Endothelial cell of umbilical vein (primary cell): ENCODE measurements at regions not wholly inside any gene's neighbourhood (a gene's known extent, or its start where the extent isn't known, plus 50 kb on each side); places are given as distances from the start of the nearest gene placed in this dataset.
"Not testable (repeated sequence)": the region's sequence is repeated elsewhere in the genome, so short reads cannot be mapped to it uniquely, and the experiment has no call there.

ENCODE experiments used
- BruUV-seq: library from RNA; stranded (reverse); fragments of 400-500 nt; replicated peaks from 2 replicates; lab custom pipeline; 2021; lab: Mats Ljungman, UMichigan
- CTCF ChIA-PET: fragments of 300-600, 350-600 bp; sonication (Branson Sonifier 250); formaldehyde crosslinking; loops from one replicate; lab custom pipeline; 2021; ENCODE audit warnings: antibody characterized with exemption, inconsistent platforms; lab: Charles Lee
- POLR2A ChIA-PET: fragments of 300-600, 350-600 bp; sonication (Branson Sonifier 250); formaldehyde crosslinking; loops from one replicate; lab custom pipeline; 2021; ENCODE audit warnings: antibody characterized with exemption, inconsistent platforms; lab: Charles Lee
- DNase-seq: peaks from one replicate; pipeline ENCODE4 v3.0.0-alpha.2; 2011; ENCODE audit warnings: low read depth, low spot score
- FAIRE-seq: peaks from 2 replicates; lab custom pipeline; 2011; peaks lifted over from hg19 to GRCh38; lab: Jason Lieb, UNC
- H2AFZ ChIP-seq: 2 replicates; pipeline ENCODE4 v1.6.0; 2012; ENCODE audit warnings: low read depth, low read length, control low read depth, inconsistent platforms
- H3K27ac ChIP-seq: 2 replicates; pipeline ENCODE4 v1.5.1; 2011; ENCODE audit warnings: low read depth, mild to moderate bottlenecking, control low read depth, low read length, moderate library complexity; ENCODE audit not compliant: insufficient read depth
- H3K27me3 ChIP-seq, 2 experiments: 2 replicates each; pipeline versions ENCODE4 v1.6.0 to v1.6.1; 2011; ENCODE audit warnings: low read length in 2 of 2, mixed read lengths in 1 of 2; ENCODE audit not compliant: control insufficient read depth in 2 of 2, insufficient read depth in 2 of 2
- H3K36me3 ChIP-seq, 2 experiments: 2 replicates in 1 of 2; 3 replicates in 1 of 2; pipeline ENCODE4 v1.5.1; 2011; ENCODE audit warnings: low read length in 2 of 2, mild to moderate bottlenecking in 1 of 2, moderate library complexity in 1 of 2; ENCODE audit not compliant: control insufficient read depth in 2 of 2, insufficient read depth in 2 of 2; ENCODE audit errors: extremely low read depth in 1 of 2
- H3K4me1 ChIP-seq: 3 replicates; pipeline ENCODE4 v1.5.1; 2011; ENCODE audit warnings: mild to moderate bottlenecking, low read length; ENCODE audit not compliant: control insufficient read depth, insufficient read depth; ENCODE audit errors: extremely low read depth
- H3K4me2 ChIP-seq: 2 replicates; pipeline ENCODE4 v1.6.1; 2011; ENCODE audit warnings: low read length, control low read depth, mixed read lengths; ENCODE audit not compliant: insufficient read depth
- H3K4me3 ChIP-seq, 3 experiments: fragments of 200-600 bp in 1 of 3; sonication (generic), shearing (Covaris generic) in 1 of 3; replicated peaks in 1 of 3; 2 replicates each; pipeline ENCODE4 v1.5.1; 2011 to 2016; ENCODE audit warnings: control low read depth in 3 of 3, low read length in 3 of 3, mild to moderate bottlenecking in 2 of 3, inconsistent platforms in 1 of 3, low read depth in 1 of 3, moderate library complexity in 1 of 3; ENCODE audit not compliant: insufficient read depth in 1 of 3
- H3K79me2 ChIP-seq: 2 replicates; pipeline ENCODE4 v1.6.0; 2012; ENCODE audit warnings: low read length, inconsistent platforms; ENCODE audit not compliant: control insufficient read depth, insufficient read depth
- H3K9ac ChIP-seq: replicated peaks from 2 replicates; pipeline ENCODE3; 2011; ENCODE audit warnings: low read length, control low read depth; ENCODE audit not compliant: insufficient read depth; ENCODE audit errors: extremely low read depth
- H3K9me1 ChIP-seq: replicated peaks from 3 replicates; pipeline ENCODE4 v1.6.0; 2011; ENCODE audit warnings: mild to moderate bottlenecking, low read length; ENCODE audit not compliant: control insufficient read depth, insufficient read depth; ENCODE audit errors: extremely low read depth
- H3K9me3 ChIP-seq: replicated peaks from 2 replicates; pipeline ENCODE4 v1.5.1; 2012; ENCODE audit warnings: low read length, inconsistent platforms; ENCODE audit not compliant: control insufficient read depth, insufficient read depth
- H4K20me1 ChIP-seq: replicated peaks from 2 replicates; pipeline ENCODE3; 2011; ENCODE audit warnings: mild to moderate bottlenecking, low read length; ENCODE audit not compliant: control insufficient read depth, insufficient read depth; ENCODE audit errors: extremely low read depth
- dilution Hi-C: fragments of 300-500 bp; cut with MboI; formaldehyde crosslinking; loops from one replicate; pipeline ENCODE4 v1.15.0; 2019; ENCODE audit warnings: low sequenced_read_pairs; ENCODE audit not compliant: extremely low pct_ligation_motif_present
- intact Hi-C: fragments of 100-400 bp; cut with micrococcal nuclease; formaldehyde crosslinking; loops from one replicate; pipeline ENCODE4 v1.10.0; 2022

- H3K9ac ChIP-seq, CTCF ChIA-PET, H3K27me3 ChIP-seq, H3K36me3 ChIP-seq, BruUV-seq, H3K27ac ChIP-seq, H3K4me3 ChIP-seq, DNase-seq, FAIRE-seq, H3K79me2 ChIP-seq, H4K20me1 ChIP-seq, POLR2A ChIA-PET, dilution Hi-C loops, H3K9me1 ChIP-seq, H2AFZ ChIP-seq, H3K9me3 ChIP-seq, H3K4me2 ChIP-seq, intact Hi-C loops, H3K4me1 ChIP-seq: not testable (repeated sequence)
These were observed 86.5 kb upstream of the ZNF658 start for GRCh38 chr9:66814038-66814437.

DNA sequence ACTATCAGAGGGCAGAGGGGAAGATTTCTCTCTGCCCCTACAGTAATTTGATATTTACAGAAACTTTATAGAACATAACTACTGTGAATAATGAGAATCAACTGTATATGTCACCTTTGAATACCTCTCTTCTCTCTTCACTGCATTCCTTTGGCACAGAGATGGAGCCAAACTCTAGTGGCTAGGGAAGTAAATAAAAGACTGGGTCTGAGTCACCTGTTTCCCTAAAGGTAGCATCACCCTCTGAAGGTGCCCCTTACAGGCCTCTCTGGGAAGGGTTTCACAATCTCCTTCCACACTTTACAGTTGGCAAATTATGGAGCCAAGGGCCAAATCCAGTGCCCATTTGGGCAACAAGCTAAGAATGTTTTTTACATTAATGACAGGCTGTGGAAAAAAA is 81.0 kb upstream of the ZNF658 start:
- H3K9me1 ChIP-seq, BruUV-seq, H2AFZ ChIP-seq, H3K27ac ChIP-seq, H3K4me1 ChIP-seq, H3K79me2 ChIP-seq, FAIRE-seq, H3K9me3 ChIP-seq, H3K4me3 ChIP-seq, H3K9ac ChIP-seq, intact Hi-C loops, CTCF ChIA-PET, H3K4me2 ChIP-seq, H4K20me1 ChIP-seq, H3K36me3 ChIP-seq, H3K27me3 ChIP-seq, DNase-seq, POLR2A ChIA-PET, dilution Hi-C loops: not testable (repeated sequence)

DNA sequence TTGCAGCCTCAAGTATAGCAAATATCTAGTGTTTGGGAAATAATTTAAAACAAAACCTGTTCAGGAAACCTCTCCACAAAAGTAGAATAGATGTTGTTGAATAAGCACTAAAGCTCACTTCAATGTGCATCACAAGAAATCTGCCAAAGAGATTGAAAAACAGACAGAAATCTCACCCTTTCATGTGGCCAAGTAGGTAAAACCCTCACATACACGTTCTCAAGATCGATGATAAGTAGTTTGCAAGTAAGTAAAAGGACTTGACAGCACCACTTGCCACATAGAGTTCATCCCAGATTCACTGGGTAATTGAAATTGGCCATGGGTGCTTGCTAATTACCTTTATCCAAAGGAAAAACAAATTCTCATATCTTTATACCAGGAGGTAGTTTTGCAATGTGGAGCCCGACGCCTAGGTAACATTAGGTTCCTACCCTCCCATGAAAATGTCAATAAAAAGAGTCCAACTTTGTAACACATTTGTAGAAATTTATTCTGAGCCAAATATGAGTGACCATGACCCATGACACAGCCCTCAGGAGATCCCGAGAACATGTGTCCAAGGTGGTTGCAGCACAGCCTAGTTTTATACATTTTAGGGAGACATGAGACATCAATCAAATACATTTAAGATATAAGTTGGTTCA is 80.4 kb upstream of the ZNF658 start:
- BruUV-seq, H3K9me1 ChIP-seq, H3K4me2 ChIP-seq, dilution Hi-C loops, H3K9me3 ChIP-seq, H4K20me1 ChIP-seq, H3K9ac ChIP-seq, H3K36me3 ChIP-seq, H3K27ac ChIP-seq, H3K27me3 ChIP-seq, CTCF ChIA-PET, H3K4me1 ChIP-seq, H3K79me2 ChIP-seq, H2AFZ ChIP-seq, FAIRE-seq, POLR2A ChIA-PET, H3K4me3 ChIP-seq, DNase-seq, intact Hi-C loops: not testable (repeated sequence)

DNA sequence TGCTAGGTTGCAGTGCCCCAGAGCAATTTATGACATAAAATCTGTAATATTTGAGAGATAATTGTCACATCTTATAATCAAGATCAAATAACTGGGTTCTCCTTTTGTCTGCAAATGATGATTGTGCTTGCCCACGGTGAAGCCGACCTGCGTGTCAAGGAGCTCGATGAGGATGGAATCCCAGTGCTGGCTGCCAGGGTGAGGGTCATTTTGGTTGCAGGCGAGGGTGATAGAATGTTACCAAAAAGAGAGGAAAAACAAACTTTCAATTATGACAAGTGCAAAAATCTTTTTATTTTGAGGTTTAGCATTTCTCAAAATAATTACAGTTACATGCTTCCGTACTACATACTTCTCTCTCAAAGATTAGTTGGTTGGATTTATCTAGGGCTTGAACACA is 76.4 kb upstream of the ZNF658 start:
- CTCF ChIA-PET, BruUV-seq: not testable (repeated sequence)

More for the DNA sequence above, 76.4 kb upstream of the ZNF658 start:
- H3K27me3 ChIP-seq, DNase-seq, FAIRE-seq, dilution Hi-C loops, H3K9me3 ChIP-seq, intact Hi-C loops, H3K4me3 ChIP-seq, H3K4me2 ChIP-seq, H3K9ac ChIP-seq, H3K36me3 ChIP-seq, H3K9me1 ChIP-seq, H3K79me2 ChIP-seq, H3K27ac ChIP-seq, H4K20me1 ChIP-seq, H3K4me1 ChIP-seq, POLR2A ChIA-PET, H2AFZ ChIP-seq: not testable (repeated sequence)
